ENCODE measurements at regions not wholly inside any gene's neighbourhood (a gene's known extent, or its start where the extent isn't known, plus 50 kb on each side); places are given as distances from the start of the nearest gene placed in this dataset.
A peak's percentile ranks its signal among the peaks of the same experiment; 100 is the strongest.

- peak; percentile 37 for DNase-seq
Measured at GRCh38 chr22:48445113-48445827, 1382.4 kb downstream of the BRD1 start.

GRCh38 chr22:48444320-48445112, 1383.2 kb downstream of the BRD1 start:
- no peak for DNase-seq

GRCh38 chr22:48443680-48444079, 1384.0 kb downstream of the BRD1 start:
- DNase-seq = no peak

- DNase-seq = no peak
Measured at GRCh38 chr22:48442663-48443062, 1385.0 kb downstream of the BRD1 start.

GRCh38 chr22:48441553-48441850, 1386.2 kb downstream of the BRD1 start:
- no peak for DNase-seq

GRCh38 chr22:48440673-48441552, 1386.8 kb downstream of the BRD1 start:
- no peak for DNase-seq

DNA sequence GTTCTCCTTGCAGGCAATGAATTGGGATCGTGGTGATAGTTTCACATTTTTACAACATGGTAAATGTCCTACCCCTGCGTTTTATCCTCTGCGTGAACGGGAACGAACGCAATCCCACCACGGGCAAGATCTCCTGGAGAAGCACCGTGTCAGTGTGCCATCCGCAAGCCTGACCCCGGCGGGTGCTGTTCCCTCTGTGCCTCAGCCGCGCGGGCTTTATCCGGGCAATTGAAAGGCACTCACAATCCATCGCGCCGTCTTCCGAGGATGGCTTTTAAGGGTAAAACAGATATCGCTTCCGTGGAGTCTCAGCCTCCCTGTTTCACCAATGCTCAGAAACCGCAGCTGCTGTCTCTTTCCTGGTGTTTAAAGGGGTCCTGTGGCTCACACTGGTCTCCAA, 1387.5 kb downstream of the BRD1 start:
- DNase-seq = no peak

DNA sequence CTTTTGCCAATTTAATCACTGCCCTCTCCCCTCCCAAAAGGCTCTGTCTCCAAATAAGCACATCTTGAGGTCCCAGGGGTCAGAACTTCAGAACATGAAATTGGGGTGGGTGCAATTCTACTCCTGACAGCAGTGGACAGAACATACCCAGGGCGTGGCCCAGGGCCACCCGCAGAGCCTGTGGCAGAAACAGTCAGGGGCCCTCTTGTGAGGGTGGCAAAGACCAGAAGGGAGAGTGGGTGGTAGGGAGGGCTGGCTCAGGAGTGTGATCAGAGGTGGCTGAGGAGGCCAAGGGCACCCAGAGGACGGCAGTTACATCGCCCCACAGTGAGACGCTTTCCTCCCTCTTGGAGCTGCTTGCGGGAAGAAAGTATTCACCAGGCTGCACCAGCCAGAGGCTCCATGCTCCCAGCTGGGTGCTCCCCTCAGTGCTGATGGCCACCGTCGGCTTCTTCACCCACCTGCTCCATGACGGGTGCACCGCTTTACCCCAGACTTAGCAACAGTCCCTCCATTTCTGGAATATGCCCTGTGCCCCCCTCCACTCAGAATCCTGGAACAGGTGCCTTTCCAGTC, 1388.0 kb downstream of the BRD1 start:
- no peak for DNase-seq

DNA sequence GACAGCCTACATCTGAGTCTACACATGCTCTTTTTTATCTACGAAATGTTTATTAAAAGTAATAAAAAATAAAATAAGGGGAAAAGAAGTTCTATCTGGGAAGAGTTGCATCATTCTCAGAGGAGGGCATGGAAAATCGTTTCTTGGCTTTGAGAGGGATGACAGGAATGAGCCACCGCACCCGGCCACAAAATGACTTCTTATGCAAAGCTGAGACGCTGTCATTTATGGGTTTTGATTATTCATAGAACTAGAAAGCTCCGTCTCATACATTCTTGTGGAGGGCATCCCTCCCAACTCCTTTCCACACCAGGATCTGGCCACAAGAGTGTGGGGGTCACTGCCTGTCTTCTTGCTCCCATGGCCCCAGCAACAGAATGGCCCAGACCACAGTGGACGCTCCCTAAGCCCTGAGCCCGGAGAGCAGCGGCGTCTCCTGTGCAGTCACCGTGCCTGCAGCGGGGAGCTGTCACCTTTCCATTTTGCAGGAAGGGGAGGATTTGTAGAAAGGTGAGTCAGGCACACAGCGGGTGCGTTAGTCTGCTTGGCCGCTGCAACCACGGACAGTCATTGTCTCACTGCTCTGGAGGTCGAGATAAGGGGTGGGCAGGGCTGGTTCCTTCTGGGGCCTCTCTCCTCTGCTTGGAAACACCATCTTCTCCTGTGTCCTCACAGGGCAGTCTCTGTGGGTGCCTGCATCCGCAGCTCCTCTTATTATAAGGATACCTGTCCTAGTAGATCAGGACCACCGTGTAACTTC, 1388.7 kb downstream of the BRD1 start:
- no peak for DNase-seq

GRCh38 chr22:48438096-48438495, 1389.6 kb downstream of the BRD1 start:
- DNase-seq = no peak

DNA sequence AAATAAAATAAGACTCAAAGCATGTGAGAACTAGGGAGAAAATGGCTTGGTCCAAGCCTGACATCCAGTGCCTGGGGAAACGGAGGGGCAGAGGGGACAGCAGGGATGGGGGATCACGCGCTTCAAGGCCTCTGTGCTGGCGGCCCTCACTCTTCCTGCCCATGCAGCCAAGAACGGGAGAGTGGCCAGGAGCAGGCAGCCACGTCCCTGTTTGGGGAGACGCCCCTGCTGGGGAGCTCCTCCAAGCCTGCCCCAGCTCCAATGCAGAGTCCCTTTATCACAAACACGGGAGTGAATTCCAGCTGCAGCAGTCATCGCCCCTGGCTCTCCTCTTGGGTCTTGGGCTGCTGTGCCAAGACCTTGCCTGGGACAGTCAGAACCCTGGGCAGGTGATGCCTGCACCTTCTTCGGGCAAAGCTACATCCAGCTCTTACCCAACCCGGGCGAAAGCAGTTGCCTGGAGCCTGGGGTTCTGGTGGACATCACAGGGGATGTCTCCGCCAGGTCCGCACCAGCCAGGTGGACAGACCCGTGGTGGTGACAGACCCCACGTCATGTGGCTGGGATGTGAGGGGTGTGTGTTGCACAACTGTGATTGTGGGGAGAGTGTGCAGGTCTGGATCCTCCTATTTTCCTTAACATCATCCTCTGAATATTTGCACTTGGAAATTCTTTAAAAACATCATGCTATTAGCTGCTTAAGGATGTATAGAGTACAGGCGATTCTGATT, 1391.3 kb downstream of the BRD1 start:
- DNase-seq = no peak

DNA sequence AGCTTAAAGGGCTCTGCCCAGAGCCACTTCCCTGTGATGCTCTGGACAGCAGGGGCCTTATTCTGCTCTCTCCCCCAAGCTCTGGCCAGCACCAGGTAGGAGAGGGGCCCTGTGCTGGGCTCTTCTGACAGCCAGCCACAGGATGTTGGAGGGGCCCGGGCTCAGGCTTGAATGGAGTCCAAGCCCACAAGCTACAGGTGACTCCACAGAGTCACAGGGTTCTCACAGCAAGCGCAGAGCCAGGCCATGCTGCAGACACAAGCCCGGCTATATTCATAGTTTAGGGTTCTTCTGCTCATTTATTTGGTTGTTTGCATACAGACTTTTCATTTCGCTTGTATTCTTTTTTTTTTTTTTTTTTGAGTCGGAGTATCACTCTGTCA, 1392.8 kb downstream of the BRD1 start:
- no peak for DNase-seq

DNA sequence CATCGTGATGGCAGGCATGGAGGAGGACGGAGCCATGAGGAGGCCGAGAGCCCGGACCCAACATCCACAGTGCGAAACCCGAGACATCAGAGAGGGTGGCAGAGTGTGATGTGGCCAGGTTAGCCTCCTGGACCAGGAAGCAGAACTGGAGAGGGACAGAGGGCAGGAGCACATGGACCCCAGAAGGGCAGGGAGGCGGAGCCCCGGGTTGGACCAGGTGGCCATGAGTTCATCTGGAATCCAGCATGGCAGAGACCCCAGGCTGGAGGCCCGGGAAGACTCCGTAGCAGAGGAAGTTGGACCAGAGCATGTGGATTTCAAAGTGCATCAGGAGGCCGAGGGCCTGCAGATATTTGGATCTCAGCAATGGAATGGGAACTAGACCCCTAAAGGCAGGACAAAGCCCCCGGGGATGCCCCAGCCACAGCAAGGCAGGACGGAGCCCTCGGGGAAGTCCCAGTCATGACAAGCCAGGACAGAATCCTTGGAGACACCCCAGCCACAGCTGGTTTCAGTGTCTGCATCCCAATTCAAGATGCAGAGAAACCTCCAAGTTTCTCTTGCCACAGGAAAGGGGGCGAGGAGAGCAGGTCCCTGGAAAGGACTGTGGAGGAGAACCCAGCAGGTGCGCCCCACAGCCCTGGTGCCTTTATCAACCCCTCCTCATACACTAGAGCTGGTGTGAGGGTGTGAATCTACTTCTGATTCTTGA, 1393.4 kb downstream of the BRD1 start:
- no peak for DNase-seq

DNA sequence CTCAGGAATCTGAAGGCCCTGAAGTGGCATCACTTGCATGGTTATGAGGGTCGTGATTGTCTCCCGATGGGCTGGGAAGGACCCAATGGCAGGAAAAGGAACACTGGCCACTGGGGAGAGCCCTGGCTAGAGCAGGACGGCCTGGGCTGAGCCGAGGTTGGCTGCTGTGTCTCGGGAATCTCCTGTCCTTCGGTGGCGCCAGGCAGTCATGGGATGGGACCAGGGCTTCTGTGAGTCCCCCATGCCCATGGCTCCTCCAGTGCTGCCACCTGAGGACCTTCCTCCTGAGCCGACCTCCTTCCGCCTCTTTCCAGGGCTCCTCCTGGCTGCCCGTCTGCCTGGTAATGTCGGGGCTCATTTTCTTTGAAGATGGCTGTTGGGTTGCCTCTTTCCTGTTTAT, 1394.0 kb downstream of the BRD1 start:
- DNase-seq = no peak

- DNase-seq = peak; percentile 10
Measured at GRCh38 chr22:48432781-48433518, 1394.7 kb downstream of the BRD1 start.

- no peak for DNase-seq
Measured at GRCh38 chr22:48431536-48432315, 1395.9 kb downstream of the BRD1 start.

- no peak for DNase-seq
Measured at GRCh38 chr22:48431014-48431413, 1396.7 kb downstream of the BRD1 start.

DNA sequence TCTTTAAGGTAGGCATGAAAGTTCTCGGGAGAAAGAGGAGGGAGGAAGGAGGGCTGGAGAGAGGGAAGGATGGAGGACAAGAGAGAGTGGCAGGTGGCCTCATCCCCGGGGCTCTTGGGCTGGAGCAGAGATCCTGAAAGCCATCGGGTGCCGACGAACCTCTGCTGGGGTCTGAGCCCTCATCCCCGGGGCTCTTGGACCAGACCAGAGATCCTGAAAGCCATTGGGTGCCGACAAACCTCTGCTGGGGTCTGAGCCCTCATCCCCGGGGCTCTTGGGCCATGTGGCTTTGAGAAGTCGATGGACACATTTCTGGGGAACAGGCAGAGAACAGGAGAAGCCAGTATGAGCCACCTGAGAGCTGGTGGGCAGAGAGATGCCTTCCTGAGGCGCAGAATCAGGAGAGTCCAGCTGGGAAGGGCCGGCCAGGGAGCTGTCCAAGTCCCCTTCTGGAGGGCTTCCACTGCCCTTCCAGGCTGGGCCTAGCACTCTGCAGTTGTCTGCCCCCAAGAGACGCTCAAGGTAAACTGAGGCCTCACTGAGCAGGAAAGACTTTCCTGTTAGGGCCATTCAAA, 1398.1 kb downstream of the BRD1 start:
- DNase-seq = no peak

Data from EL (cell line).